AG04449 (cell line): ENCODE measurements at regions not wholly inside any gene's neighbourhood (a gene's known extent, or its start where the extent isn't known, plus 50 kb on each side); places are given as distances from the start of the nearest gene placed in this dataset.
"Not testable (repeated sequence)": the region's sequence is repeated elsewhere in the genome, so short reads cannot be mapped to it uniquely, and the experiment has no call there.

Experiments used
- CTCF ChIA-PET: fragments of 350-600 bp; formaldehyde crosslinking; extraction: SDS; loops from one replicate; lab custom pipeline; 2021; ENCODE audit warnings: antibody characterized with exemption; lab: Yijun Ruan, JAX
- POLR2A ChIA-PET: fragments of 400-600, 350-600 bp; formaldehyde crosslinking; extraction: SDS; loops from one replicate; lab custom pipeline; 2020; ENCODE audit warnings: antibody characterized with exemption, inconsistent platforms; lab: Yijun Ruan, JAX
- DNase-seq: peaks from one replicate; pipeline ENCODE4 v3.0.0-alpha.2; 2010; ENCODE audit warnings: low read depth, low spot score
- H3K4me3 ChIP-seq: 2 replicates; pipeline ENCODE4 v1.5.1; 2011; ENCODE audit warnings: low read depth, mild to moderate bottlenecking, control low read depth, low read length

- DNase-seq, POLR2A ChIA-PET, H3K4me3 ChIP-seq, CTCF ChIA-PET: not testable (repeated sequence)
These were observed 167.4 kb upstream of the NOTCH2NLA start for GRCh38 chr1:146396242-146396641.

DNA sequence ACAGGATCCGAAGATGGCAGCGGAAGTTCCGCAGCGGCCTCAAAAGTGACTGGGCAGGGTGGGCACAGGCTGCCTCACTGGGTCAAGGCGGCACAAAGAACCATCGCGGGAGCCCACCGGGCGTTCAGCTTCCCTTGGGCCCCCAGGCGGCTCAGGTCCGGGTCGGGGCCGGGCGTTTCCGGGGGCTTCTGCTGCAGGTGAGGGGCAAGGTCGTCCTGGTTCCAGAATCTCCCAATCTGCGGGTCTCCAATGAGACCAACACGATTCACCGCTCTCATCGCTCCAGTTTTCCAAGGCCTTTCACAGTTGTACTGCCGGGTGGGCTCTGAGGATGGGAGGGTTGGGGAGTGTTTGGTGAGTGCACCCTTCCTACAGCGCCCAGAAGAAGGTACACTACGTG lies 165.0 kb upstream of the NOTCH2NLA start:
- POLR2A ChIA-PET, DNase-seq, CTCF ChIA-PET, H3K4me3 ChIP-seq: not testable (repeated sequence)

DNA sequence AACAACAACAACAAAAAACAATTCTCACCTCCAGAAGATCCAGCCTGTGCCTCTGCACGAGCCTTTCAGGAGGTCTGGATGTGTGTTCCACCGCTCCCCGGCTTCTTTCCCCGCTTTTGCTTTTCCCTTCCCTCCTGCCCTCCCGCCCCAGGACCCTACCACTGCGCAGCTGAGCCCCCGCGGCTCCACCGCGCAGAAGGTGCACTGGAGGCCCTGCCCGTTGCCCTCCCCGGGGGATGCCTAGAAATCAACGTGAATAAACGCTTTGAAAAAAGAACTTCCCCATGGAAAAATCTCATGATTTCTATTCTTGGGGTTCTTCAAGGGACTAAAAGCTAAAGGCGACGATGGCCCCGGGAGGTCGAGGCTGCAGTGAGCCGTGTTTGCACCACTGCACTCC lies 164.3 kb upstream of the NOTCH2NLA start:
- CTCF ChIA-PET, POLR2A ChIA-PET, H3K4me3 ChIP-seq: not testable (repeated sequence)

GRCh38 chr1:146389178-146389577 lies 160.4 kb upstream of the NOTCH2NLA start:
- CTCF ChIA-PET, POLR2A ChIA-PET, DNase-seq: not testable (repeated sequence)

More for the DNA sequence above, 164.3 kb upstream of the NOTCH2NLA start:
- not testable (repeated sequence) for DNase-seq

DNA sequence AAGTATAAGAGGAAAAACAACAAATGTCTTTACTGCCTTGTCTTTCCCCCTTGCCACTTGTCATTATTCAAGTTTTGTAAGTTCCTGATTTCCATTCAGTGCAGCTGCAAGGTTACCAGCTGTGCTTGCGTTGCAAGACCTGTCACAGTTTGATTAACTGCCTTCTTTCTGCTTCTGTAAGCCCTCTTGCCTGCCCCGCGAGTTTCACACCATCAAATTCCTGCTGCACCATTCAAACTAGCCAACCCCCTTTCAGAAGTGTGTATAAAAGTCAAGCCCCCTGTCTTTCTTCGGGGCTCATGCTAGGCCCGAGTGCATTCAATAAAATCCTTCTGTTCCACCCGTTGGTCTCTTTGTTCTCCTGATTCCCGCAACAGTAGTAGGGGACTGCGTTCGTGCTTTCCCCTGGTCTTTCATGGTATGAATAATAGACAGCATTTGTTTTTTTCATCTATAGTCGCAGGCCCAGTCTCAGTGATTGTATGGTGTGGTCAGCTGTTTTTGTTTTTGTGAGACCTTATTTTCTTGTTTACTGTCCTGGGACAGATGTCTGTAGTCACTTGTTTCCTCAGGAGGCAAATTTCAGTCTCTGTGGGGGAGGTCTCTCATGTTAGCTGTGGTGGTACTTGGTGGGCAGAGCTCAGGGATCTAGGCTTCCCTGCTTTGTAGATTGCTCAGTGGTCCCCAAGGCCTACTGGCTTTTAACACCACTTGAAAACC lies 159.1 kb upstream of the NOTCH2NLA start:
- DNase-seq, CTCF ChIA-PET, H3K4me3 ChIP-seq: not testable (repeated sequence)
- POLR2A ChIA-PET = interaction anchor here (0.5 to 1.7 kb wide), 3 partner anchors 9 to 1842 kb away, joined by 3 to 41 read pairs (median 12); no protein-coding TSS in a partner anchor

More at GRCh38 chr1:146389178-146389577, 160.4 kb upstream of the NOTCH2NLA start:
- not testable (repeated sequence) for H3K4me3 ChIP-seq

DNA sequence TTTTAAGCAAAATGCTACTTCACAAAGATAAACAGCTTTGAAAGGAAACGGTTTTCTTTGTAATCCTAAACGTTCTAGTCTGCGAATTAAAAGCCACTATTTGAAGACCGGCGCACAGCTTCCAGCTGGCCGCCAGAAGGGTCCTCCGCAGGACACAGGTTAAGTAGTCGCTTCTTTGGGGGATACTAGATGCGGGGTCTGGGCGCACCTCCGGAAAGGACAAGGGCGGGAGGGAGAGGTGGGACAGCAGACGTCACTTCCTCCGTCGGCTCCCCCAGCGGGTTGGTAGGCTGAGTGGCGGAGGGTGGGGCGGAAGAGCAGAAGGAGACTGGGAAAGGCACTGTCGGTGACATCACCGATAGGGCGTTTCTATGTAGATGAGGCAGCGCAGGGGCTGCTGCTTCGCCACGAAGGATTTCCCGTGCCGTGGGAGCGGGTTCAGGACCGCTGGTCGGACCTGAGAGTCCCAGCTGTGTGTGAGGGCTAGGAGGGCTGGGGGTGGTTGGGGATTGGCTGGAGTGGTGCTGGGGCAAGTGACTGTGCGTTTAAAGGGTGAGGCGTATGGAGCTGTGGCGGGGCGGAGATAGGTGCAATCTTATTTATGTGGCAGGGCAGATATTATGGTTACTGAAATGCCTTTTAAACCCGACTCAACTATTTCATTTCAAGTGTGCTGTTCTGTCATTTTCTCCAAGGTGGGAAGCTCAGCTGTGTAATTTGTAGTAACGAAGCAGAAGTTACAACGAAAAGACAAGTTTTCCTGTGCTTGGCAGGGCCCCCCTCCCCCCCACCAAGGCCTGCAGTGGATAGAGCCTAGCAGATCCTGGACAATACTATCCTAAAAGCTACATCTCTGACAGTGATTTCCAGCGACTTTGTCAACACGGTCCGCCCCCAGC lies 158.3 kb upstream of the NOTCH2NLA start:
- H3K4me3 ChIP-seq = peak overlapping the region; percentile 51
- CTCF ChIA-PET = not testable (repeated sequence)
- POLR2A ChIA-PET = interaction anchor here (0.5 to 1.7 kb wide), 3 partner anchors 8 to 1841 kb away, joined by 3 to 41 read pairs (median 12); no protein-coding TSS in a partner anchor
- DNase-seq = peak; percentile 86

DNA sequence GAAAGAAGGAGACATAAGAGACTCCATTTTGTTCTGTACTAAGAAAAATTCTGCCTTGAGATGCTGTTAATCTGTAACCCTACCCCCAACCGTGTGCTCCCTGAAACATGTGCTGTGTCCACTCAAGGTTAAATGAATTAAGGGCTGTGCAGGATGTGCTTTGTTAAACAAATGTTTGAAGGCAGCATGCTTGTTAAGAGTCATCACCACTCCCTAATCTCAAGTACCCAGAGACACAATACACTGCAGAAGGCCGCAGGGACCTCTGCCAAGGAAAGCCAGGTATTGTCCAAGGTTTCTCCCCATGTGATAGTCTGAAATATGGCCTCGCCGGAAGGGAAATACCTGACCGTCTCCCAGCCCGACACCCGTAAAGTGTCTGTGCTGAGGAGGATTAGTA lies 152.4 kb upstream of the NOTCH2NLA start:
- H3K4me3 ChIP-seq, POLR2A ChIA-PET, CTCF ChIA-PET, DNase-seq: not testable (repeated sequence)

DNA sequence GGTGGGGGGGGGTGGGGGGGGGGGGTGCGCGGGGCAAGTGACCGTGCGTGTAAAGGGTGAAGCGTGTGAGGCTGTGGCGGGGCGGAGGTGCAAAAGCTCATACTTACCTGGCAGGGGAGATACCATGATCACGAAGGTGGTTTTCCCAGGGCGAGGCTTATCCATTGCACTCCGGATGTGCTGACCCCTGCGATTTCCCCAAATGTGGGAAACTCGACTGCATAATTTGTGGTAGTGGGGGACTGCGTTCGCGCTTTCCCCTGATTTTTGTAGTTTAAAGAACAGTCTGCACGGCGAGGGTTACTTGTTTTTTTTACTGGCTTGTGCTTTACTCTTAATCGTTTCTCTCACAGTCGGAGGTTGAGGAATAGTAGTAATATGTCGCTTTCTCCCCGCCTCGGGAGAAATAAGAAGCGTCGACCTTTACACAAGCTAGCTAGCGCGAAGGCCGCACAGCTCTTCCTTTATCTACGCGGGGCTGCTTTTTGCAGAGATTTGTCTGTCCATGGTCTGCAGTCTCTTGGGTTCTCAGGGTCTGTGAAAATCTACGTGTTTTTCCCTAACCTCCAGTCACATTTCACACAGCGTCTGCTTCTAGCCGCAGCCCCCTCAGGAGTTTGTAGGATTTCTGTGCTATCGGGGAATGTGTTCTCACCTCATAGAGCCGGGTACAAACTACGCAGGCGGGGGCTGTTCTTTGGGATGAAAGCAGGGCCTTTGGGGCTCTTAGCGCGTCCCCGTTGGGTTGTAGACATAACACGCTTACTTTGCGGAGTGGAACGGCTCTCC lies 148.1 kb upstream of the NOTCH2NLA start:
- POLR2A ChIA-PET = interaction anchor here (0.7 to 2.5 kb wide), 3 partner anchors 8 to 1831 kb away, joined by 3 to 41 read pairs (median 4); no protein-coding TSS in a partner anchor
- CTCF ChIA-PET = not testable (repeated sequence)
- H3K4me3 ChIP-seq = peak overlapping the region; percentile 32
- peak; percentile 97 for DNase-seq

DNA sequence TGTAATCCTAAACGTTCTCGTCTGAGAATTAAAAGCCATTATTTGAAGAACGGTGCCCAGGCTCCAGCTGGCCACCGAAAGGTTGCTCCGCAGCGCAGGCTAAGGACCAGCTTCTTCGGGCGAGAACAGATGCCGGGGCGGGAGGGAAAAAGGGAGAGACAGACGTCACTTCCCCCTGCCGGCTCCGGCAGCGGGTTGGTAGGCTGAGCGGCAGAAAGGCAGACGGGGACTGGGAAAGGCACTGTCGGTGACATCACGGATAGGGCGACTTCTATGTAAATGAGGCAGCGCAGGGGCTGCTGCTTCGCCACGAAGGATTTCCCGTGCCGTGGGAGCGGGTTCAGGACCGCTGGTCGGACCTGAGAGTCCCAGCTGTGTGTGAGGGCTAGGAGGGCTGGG lies 147.5 kb upstream of the NOTCH2NLA start:
- POLR2A ChIA-PET = interaction anchor here (0.7 to 2.5 kb wide), 3 partner anchors 9 to 1830 kb away, joined by 3 to 41 read pairs (median 4); no protein-coding TSS in a partner anchor
- DNase-seq = peak; percentile 14
- CTCF ChIA-PET = not testable (repeated sequence)
- peak overlapping the region; percentile 46 for H3K4me3 ChIP-seq

DNA sequence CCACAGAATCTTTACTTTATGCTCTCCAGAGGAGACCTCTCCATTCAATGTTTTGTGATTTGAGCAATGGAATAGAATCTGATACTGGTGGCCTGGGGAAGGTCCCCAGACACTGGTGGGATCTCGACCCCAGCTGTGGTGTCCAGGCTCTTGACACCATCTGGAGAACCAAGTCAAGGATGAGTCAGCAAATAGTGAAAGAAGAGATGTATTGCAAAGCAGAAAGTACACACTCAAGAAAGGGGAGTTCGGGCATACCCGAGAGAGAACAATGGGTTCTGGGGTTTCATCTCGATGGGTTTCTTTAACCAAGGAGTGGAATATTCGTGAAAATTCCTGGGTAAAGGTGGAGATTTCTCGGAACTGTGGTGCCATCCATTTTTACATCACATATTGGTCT lies 146.3 kb upstream of the NOTCH2NLA start:
- CTCF ChIA-PET, DNase-seq, H3K4me3 ChIP-seq, POLR2A ChIA-PET: not testable (repeated sequence)

DNA sequence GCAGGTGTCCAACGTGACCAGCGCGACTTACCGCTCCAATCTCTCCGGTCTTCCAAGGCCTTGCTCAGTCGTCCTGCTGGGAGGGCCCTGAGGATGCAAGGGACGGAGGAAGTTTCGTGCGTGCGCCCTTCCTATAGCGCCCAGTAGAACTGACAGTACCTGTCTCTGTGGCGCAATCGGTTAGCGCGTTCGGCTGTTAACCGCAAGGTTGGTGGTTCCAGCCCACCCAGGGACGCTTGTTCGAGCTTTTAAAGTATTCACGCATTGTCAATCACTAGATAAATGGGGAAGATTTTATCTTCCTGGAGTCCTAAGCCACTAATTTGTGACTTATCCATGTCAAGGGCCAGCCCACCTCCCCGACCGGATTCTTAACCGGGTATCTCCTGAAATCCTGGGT lies 141.1 kb upstream of the NOTCH2NLA start:
- CTCF ChIA-PET, POLR2A ChIA-PET: not testable (repeated sequence)
- peak; percentile 23 for DNase-seq
- peak overlapping the region; percentile 41 for H3K4me3 ChIP-seq

- POLR2A ChIA-PET, H3K4me3 ChIP-seq, CTCF ChIA-PET: not testable (repeated sequence)
These were observed 126.6 kb upstream of the NOTCH2NLA start for GRCh38 chr1:146355373-146355772.

GRCh38 chr1:146326863-146327262 lies 98.0 kb upstream of the NOTCH2NLA start:
- DNase-seq, CTCF ChIA-PET, H3K4me3 ChIP-seq, POLR2A ChIA-PET: not testable (repeated sequence)

More at GRCh38 chr1:146355373-146355772, 126.6 kb upstream of the NOTCH2NLA start:
- DNase-seq = not testable (repeated sequence)

DNA sequence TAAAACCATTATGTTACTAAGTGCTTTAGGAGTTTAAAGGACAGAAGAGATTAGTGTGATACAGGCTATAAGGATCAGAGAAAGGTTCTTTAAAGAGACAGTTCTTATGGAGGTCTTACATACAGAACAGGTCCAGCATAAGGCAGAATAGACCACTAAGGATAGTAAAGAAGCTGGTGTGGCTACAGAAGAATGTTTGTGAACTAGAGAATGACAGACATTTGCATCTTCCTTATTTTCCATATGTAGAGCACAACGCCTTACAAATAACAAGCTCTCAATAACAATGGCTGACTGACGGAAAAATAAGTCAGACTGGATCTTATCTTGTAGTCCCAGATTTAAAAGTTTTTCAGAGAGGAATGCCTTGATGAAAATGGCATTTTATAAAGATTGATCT lies 95.6 kb upstream of the NOTCH2NLA start:
- H3K4me3 ChIP-seq, CTCF ChIA-PET, DNase-seq, POLR2A ChIA-PET: not testable (repeated sequence)

- POLR2A ChIA-PET, H3K4me3 ChIP-seq, DNase-seq, CTCF ChIA-PET: not testable (repeated sequence)
These were observed 94.5 kb upstream of the NOTCH2NLA start for GRCh38 chr1:146323302-146323701.

DNA sequence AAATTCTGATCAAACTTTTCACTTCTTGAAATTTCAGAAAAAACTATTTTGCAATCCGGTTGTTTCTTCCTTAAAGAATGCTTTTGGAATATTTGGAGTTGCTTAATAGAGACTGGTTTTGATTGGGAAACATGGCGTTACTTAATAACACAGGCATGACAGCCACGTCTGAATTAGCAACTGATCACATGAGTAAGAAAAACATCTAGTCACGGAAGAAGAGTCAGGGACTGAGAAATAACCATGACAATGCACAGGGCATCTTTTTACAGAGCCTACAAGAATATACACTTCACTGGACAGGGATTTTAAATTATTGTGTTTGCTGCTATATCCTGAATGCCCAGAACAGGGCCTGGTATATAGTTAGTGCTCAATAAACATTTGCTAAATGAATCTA lies 94.1 kb upstream of the NOTCH2NLA start:
- POLR2A ChIA-PET, CTCF ChIA-PET, H3K4me3 ChIP-seq, DNase-seq: not testable (repeated sequence)
